Mammary epithelial cell (primary cell): ENCODE measurements at regions not wholly inside any gene's neighbourhood (a gene's known extent, or its start where the extent isn't known, plus 50 kb on each side); places are given as distances from the start of the nearest gene placed in this dataset.

Experiments used
- EZH2 ChIP-seq: IDR thresholded peaks from 2 replicates; pipeline ENCODE4 v1.6.1; 2012; ENCODE audit warnings: low read length, inconsistent platforms, borderline replicate concordance
- TF ChIP-seq, protein P1 (sequence below), 2 donors: IDR thresholded peaks in 1 of 2; conservative IDR thresholded peaks in 1 of 2; 2 replicates each; pipeline ENCODE4 v1.5.1; 2011 to 2012; ENCODE audit warnings: inconsistent platforms in 2 of 2, low read length in 2 of 2, mild to moderate bottlenecking in 2 of 2, control low read depth in 1 of 2, low read depth in 1 of 2; ENCODE audit not compliant: insufficient read depth in 1 of 2; ENCODE audit errors: extremely low read depth in 1 of 2

- TF ChIP-seq, protein P1, sequence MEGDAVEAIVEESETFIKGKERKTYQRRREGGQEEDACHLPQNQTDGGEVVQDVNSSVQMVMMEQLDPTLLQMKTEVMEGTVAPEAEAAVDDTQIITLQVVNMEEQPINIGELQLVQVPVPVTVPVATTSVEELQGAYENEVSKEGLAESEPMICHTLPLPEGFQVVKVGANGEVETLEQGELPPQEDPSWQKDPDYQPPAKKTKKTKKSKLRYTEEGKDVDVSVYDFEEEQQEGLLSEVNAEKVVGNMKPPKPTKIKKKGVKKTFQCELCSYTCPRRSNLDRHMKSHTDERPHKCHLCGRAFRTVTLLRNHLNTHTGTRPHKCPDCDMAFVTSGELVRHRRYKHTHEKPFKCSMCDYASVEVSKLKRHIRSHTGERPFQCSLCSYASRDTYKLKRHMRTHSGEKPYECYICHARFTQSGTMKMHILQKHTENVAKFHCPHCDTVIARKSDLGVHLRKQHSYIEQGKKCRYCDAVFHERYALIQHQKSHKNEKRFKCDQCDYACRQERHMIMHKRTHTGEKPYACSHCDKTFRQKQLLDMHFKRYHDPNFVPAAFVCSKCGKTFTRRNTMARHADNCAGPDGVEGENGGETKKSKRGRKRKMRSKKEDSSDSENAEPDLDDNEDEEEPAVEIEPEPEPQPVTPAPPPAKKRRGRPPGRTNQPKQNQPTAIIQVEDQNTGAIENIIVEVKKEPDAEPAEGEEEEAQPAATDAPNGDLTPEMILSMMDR (conservative IDR thresholded peaks at IDR 0.05 in 1 of 2, IDR thresholded peaks at IDR 0.05 in 1 of 2; ENCODE audit: extremely low read depth in 1 of 2, insufficient read depth in 1 of 2, low read depth in 1 of 2, low read length in 2 of 2), result no peak
- no peak for TF ChIP-seq EZH2
These were observed 327.4 kb upstream of the MAN1A1 start for GRCh38 chr6:119676961-119677360.
